ENCODE measurements at regions not wholly inside any gene's neighbourhood (a gene's known extent, or its start where the extent isn't known, plus 50 kb on each side); places are given as distances from the start of the nearest gene placed in this dataset.

DNA sequence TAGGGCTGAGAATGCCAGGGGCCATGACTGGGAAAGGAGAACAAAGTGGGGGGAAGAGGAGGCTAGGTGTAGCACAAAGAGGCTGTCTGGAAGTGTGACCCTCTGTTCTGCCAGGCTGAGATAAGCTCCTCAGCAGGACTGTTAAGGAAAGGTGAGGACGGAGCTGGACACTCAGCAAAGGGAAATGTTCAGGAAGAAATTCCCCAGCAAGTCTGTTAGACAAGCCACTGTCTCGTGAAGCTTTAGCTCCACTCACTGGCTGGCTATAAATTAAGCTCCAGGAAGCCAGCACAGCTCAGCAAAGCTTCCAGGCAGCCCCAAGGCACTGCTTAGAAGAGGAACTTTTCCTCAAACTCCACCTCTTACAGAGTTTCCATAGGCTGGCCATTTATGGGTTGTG is 181.2 kb upstream of the API5 start:
- no peak overlapping the region for H2AFZ ChIP-seq (ENCODE audit: low read depth, low read length)

DNA sequence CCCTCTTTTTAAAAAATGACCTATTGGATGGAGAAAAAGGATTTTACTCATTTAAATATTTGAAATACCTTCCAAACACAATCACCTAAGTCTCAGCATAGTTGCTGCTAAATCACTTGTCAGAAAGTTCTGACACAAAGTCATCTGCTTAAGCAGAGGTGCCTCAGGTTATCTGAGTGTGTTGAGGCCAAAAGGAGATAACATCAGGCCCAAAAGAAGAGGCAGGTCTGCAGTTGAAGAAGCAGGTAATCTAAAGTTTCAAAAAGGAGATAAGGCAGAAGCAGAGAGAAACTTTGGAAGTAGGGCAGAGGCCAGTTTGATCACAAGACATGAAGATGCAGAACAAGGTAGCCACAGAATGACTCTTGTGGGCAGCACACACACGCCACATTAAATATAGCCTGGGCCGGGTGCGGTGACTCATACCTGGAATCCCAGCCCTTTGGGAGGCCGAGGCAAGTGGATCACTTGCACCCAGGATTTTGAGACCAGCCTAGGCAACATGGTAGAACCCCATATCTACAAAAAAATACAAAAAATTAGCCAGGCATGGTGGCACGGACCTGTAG is 175.7 kb upstream of the API5 start:
- H3K79me2 ChIP-seq (replicated peaks; ENCODE audit: insufficient read depth, low read length) = no peaks in the 10 kb centered on the region
- no peak overlapping the region for H2AFZ ChIP-seq (ENCODE audit: low read depth, low read length)
- H3K36me3 ChIP-seq (ENCODE audit: insufficient read depth, low read length) = no peaks in the 10 kb centered on the region
- no peaks in the 10 kb centered on the region for H3K9me2 ChIP-seq (ENCODE audit: insufficient read depth, low read length)
- no peaks in the 10 kb centered on the region for H3F3A ChIP-seq (ENCODE audit: insufficient read depth, low read length, poor library complexity, severe bottlenecking)
- TF ChIP-seq, protein P1, sequence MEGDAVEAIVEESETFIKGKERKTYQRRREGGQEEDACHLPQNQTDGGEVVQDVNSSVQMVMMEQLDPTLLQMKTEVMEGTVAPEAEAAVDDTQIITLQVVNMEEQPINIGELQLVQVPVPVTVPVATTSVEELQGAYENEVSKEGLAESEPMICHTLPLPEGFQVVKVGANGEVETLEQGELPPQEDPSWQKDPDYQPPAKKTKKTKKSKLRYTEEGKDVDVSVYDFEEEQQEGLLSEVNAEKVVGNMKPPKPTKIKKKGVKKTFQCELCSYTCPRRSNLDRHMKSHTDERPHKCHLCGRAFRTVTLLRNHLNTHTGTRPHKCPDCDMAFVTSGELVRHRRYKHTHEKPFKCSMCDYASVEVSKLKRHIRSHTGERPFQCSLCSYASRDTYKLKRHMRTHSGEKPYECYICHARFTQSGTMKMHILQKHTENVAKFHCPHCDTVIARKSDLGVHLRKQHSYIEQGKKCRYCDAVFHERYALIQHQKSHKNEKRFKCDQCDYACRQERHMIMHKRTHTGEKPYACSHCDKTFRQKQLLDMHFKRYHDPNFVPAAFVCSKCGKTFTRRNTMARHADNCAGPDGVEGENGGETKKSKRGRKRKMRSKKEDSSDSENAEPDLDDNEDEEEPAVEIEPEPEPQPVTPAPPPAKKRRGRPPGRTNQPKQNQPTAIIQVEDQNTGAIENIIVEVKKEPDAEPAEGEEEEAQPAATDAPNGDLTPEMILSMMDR (IDR thresholded peaks at IDR 0.05; ENCODE audit: poor library complexity, severe bottlenecking) = no peak
- TF ChIP-seq, protein P2, sequence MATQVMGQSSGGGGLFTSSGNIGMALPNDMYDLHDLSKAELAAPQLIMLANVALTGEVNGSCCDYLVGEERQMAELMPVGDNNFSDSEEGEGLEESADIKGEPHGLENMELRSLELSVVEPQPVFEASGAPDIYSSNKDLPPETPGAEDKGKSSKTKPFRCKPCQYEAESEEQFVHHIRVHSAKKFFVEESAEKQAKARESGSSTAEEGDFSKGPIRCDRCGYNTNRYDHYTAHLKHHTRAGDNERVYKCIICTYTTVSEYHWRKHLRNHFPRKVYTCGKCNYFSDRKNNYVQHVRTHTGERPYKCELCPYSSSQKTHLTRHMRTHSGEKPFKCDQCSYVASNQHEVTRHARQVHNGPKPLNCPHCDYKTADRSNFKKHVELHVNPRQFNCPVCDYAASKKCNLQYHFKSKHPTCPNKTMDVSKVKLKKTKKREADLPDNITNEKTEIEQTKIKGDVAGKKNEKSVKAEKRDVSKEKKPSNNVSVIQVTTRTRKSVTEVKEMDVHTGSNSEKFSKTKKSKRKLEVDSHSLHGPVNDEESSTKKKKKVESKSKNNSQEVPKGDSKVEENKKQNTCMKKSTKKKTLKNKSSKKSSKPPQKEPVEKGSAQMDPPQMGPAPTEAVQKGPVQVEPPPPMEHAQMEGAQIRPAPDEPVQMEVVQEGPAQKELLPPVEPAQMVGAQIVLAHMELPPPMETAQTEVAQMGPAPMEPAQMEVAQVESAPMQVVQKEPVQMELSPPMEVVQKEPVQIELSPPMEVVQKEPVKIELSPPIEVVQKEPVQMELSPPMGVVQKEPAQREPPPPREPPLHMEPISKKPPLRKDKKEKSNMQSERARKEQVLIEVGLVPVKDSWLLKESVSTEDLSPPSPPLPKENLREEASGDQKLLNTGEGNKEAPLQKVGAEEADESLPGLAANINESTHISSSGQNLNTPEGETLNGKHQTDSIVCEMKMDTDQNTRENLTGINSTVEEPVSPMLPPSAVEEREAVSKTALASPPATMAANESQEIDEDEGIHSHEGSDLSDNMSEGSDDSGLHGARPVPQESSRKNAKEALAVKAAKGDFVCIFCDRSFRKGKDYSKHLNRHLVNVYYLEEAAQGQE (IDR thresholded peaks at IDR 0.05; ENCODE audit: borderline replicate concordance) = no peak
- TF ChIP-seq RAD21 (conservative IDR thresholded peaks at IDR 0.05) = no peak
- no peak for TF ChIP-seq MXI1 (conservative IDR thresholded peaks at IDR 0.05; ENCODE audit: poor library complexity, severe bottlenecking)
- TF ChIP-seq EP300 (conservative IDR thresholded peaks at IDR 0.05; ENCODE audit: poor library complexity, severe bottlenecking) = no peak
- no peak for TF ChIP-seq SMC3 (conservative IDR thresholded peaks at IDR 0.05; ENCODE audit: poor library complexity)
- TF ChIP-seq POLR2AphosphoS5 (IDR thresholded peaks at IDR 0.05) = no peak
- TF ChIP-seq EZH2 (IDR thresholded peaks at IDR 0.05; ENCODE audit: borderline replicate concordance, insufficient read depth, low read length, poor library complexity, severe bottlenecking) = no peak
- TF ChIP-seq TAF1 (IDR thresholded peaks at IDR 0.05; ENCODE audit: low read depth) = no peak
- H3K9me3 ChIP-seq (ENCODE audit: low read length) = no peaks in the 10 kb centered on the region
- H3K4me2 ChIP-seq (ENCODE audit: low read length) = no peak overlapping the region
- H3K27me3 ChIP-seq (ENCODE audit: insufficient read depth, low read depth, low read length) = no peaks in the 10 kb centered on the region
- H3K9ac ChIP-seq (ENCODE audit: low read length) = no peak overlapping the region
- no peak overlapping the region for H3K27ac ChIP-seq (ENCODE audit: low read length)
- H3K4me3 ChIP-seq (ENCODE audit: low read length) = no peak overlapping the region
- no peaks in the 10 kb centered on the region for H4K20me1 ChIP-seq (ENCODE audit: insufficient read depth)

More for the DNA sequence above, 181.2 kb upstream of the API5 start:
- Histone ChIP-seq H3K36me3 (ENCODE audit: insufficient read depth, low read length) (no peaks in the 10 kb centered on the region), H3K79me2 (replicated peaks; ENCODE audit: insufficient read depth, low read length) (no peaks in the 10 kb centered on the region), H3K27me3 (ENCODE audit: insufficient read depth, low read depth, low read length) (no peaks in the 10 kb centered on the region), H3K4me2 (ENCODE audit: low read length) (no peak overlapping the region), H3K9ac (ENCODE audit: low read length) (no peak overlapping the region), H3K9me2 (ENCODE audit: insufficient read depth, low read length) (no peaks in the 10 kb centered on the region), H3K9me3 (ENCODE audit: low read length) (no peaks in the 10 kb centered on the region), H3F3A (ENCODE audit: insufficient read depth, low read length, poor library complexity, severe bottlenecking) (no peaks in the 10 kb centered on the region), H3K27ac (ENCODE audit: low read length) (no peak overlapping the region), H4K20me1 (ENCODE audit: insufficient read depth) (no peaks in the 10 kb centered on the region), H3K4me3 (ENCODE audit: low read length) (no peak overlapping the region)
- TF ChIP-seq SMC3 (conservative IDR thresholded peaks at IDR 0.05; ENCODE audit: poor library complexity) (peak; percentile 80), EP300 (conservative IDR thresholded peaks at IDR 0.05; ENCODE audit: poor library complexity, severe bottlenecking) (no peak), RAD21 (conservative IDR thresholded peaks at IDR 0.05) (peak; percentile 91), TAF1 (IDR thresholded peaks at IDR 0.05; ENCODE audit: low read depth) (no peak)
- TF ChIP-seq, protein P2 (IDR thresholded peaks at IDR 0.05; ENCODE audit: borderline replicate concordance) = no peak
- TF ChIP-seq, protein P1 (IDR thresholded peaks at IDR 0.05; ENCODE audit: poor library complexity, severe bottlenecking) = peak; percentile 81
